ENCODE measurements at regions not wholly inside any gene's neighbourhood (a gene's known extent, or its start where the extent isn't known, plus 50 kb on each side); places are given as distances from the start of the nearest gene placed in this dataset.

DNA sequence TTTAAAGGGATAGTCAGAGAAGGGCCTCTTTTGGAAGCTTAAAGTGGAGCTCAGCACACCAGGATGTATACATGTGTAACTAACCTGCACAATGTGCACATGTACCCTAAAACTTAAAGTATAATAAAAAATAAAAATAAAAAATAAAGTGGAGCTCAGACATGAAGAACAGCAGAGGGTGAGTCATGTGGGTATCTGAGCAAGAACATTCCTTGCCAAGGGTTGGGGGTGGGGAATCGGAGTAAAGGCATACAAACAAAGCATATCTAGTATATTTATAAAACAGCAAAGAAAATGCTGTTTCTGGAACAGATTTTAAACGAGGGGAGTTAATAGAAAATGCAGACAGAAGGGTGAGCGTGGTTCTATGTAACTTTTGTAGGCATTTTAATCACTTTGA, 562.6 kb upstream of the ANO3 start:
- TF ChIP-seq, protein P1, sequence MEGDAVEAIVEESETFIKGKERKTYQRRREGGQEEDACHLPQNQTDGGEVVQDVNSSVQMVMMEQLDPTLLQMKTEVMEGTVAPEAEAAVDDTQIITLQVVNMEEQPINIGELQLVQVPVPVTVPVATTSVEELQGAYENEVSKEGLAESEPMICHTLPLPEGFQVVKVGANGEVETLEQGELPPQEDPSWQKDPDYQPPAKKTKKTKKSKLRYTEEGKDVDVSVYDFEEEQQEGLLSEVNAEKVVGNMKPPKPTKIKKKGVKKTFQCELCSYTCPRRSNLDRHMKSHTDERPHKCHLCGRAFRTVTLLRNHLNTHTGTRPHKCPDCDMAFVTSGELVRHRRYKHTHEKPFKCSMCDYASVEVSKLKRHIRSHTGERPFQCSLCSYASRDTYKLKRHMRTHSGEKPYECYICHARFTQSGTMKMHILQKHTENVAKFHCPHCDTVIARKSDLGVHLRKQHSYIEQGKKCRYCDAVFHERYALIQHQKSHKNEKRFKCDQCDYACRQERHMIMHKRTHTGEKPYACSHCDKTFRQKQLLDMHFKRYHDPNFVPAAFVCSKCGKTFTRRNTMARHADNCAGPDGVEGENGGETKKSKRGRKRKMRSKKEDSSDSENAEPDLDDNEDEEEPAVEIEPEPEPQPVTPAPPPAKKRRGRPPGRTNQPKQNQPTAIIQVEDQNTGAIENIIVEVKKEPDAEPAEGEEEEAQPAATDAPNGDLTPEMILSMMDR (IDR thresholded peaks at IDR 0.05; ENCODE audit: insufficient read depth, low read length) = no peak
- TF ChIP-seq POLR2AphosphoS5 (IDR thresholded peaks at IDR 0.05; ENCODE audit: low read depth) (no peak), SPI1 (IDR thresholded peaks at IDR 0.05; ENCODE audit: borderline replicate concordance, low read depth) (no peak), REST (IDR thresholded peaks at IDR 0.05; ENCODE audit: insufficient replicate concordance, low read depth) (no peak), GABPA (IDR thresholded peaks at IDR 0.05; ENCODE audit: low read depth) (no peak)
